ENCODE measurements at regions not wholly inside any gene's neighbourhood (a gene's known extent, or its start where the extent isn't known, plus 50 kb on each side); places are given as distances from the start of the nearest gene placed in this dataset.
"Not testable (repeated sequence)": the region's sequence is repeated elsewhere in the genome, so short reads cannot be mapped to it uniquely, and the experiment has no call there.

- Mint-ChIP-seq H3K9me3 (no peaks in the 10 kb centered on the region), H3K27ac (peak overlapping the region in 2 of 6 donors; percentile 34 to 63), H3K27me3 (ENCODE audit: low read depth in 3 of 3) (no peaks in the 10 kb centered on the region), H3K4me1 (peaks cover 37 to 47% of the 10 kb centered on the region in 2 donors), H3K4me3 (peak overlapping the region in 2 of 5 donors; percentile 79 to 83), H3K36me3 (no peaks in the 10 kb centered on the region)
- DNase-seq, result no peak
These were observed 120.0 kb upstream of the STK17B start for GRCh38 chr2:196291426-196291825.

GRCh38 chr2:196291873-196292800 lies 120.8 kb upstream of the STK17B start:
- Mint-ChIP-seq H3K4me1 (peaks cover 37 to 43% of the 10 kb centered on the region in 2 donors), H3K4me3 (peak overlapping the region; percentile 68 to 83 (median 79)), H3K27me3 (ENCODE audit: low read depth in 3 of 3) (no peaks in the 10 kb centered on the region), H3K9me3 (no peaks in the 10 kb centered on the region), H3K27ac (peak overlapping the region; percentile 63 to 78 (median 71)), H3K36me3 (no peaks in the 10 kb centered on the region)
- peak; percentile 51 to 59 (median 57) for DNase-seq

GRCh38 chr2:196293751-196294515 lies 122.6 kb upstream of the STK17B start:
- Mint-ChIP-seq H3K27ac (no peak overlapping the region), H3K27me3 (ENCODE audit: low read depth in 3 of 3) (no peaks in the 10 kb centered on the region), H3K9me3 (no peaks in the 10 kb centered on the region), H3K4me1 (peaks cover 27% of the 10 kb centered on the region in 2 donors), H3K36me3 (no peaks in the 10 kb centered on the region), H3K4me3 (peak overlapping the region in 1 of 5 donors; percentile 4)
- no peak for DNase-seq

- peaks cover 23% of the 10 kb centered on the region in 2 donors for H3K4me1 Mint-ChIP-seq
- H3K9me3 Mint-ChIP-seq, result no peaks in the 10 kb centered on the region
- H3K27ac Mint-ChIP-seq, result no peak overlapping the region
- H3K27me3 Mint-ChIP-seq (ENCODE audit: low read depth in 3 of 3), result no peaks in the 10 kb centered on the region
- no peak overlapping the region for H3K4me3 Mint-ChIP-seq
- no peak for DNase-seq
- no peaks in the 10 kb centered on the region for H3K36me3 Mint-ChIP-seq
These were observed 123.1 kb upstream of the STK17B start for GRCh38 chr2:196294516-196294909.

GRCh38 chr2:196295005-196295404 lies 123.6 kb upstream of the STK17B start:
- no peaks in the 10 kb centered on the region for H3K27me3 Mint-ChIP-seq (ENCODE audit: low read depth in 3 of 3)
- H3K27ac Mint-ChIP-seq, result no peak overlapping the region
- no peak overlapping the region for H3K4me3 Mint-ChIP-seq
- H3K9me3 Mint-ChIP-seq, result no peaks in the 10 kb centered on the region
- H3K36me3 Mint-ChIP-seq, result no peaks in the 10 kb centered on the region
- DNase-seq, result no peak
- peaks cover 23% of the 10 kb centered on the region in 2 donors for H3K4me1 Mint-ChIP-seq

- not testable (repeated sequence) for H3K9me3 Mint-ChIP-seq; H3K27me3 Mint-ChIP-seq (ENCODE audit: low read depth in 3 of 3); H3K4me1 Mint-ChIP-seq; H3K27ac Mint-ChIP-seq; H3K36me3 Mint-ChIP-seq; H3K4me3 Mint-ChIP-seq
- DNase-seq, result peak in 1 of 3 donors; percentile 16
These were observed 126.8 kb upstream of the STK17B start for GRCh38 chr2:196298106-196298723.

- no peaks in the 10 kb centered on the region for H3K36me3 Mint-ChIP-seq
- H3K27ac Mint-ChIP-seq, result no peak overlapping the region
- no peaks in the 10 kb centered on the region for H3K9me3 Mint-ChIP-seq
- no peak overlapping the region for H3K4me3 Mint-ChIP-seq
- H3K27me3 Mint-ChIP-seq (ENCODE audit: low read depth in 3 of 3), result peaks cover 0 to 2% (median 1%) of the 10 kb centered on the region in 3 donors
- no peak for DNase-seq
- H3K4me1 Mint-ChIP-seq, result no peaks in the 10 kb centered on the region
These were observed 136.5 kb upstream of the STK17B start for GRCh38 chr2:196307775-196308305.

GRCh38 chr2:196309691-196310090 lies 138.3 kb upstream of the STK17B start:
- Mint-ChIP-seq H3K27me3 (ENCODE audit: low read depth in 3 of 3) (peaks cover 0 to 2% (median 1%) of the 10 kb centered on the region in 3 donors), H3K4me3 (no peak overlapping the region), H3K4me1 (no peaks in the 10 kb centered on the region), H3K36me3 (no peaks in the 10 kb centered on the region), H3K27ac (no peak overlapping the region), H3K9me3 (no peaks in the 10 kb centered on the region)
- DNase-seq, result no peak

GRCh38 chr2:196314157-196314556 lies 142.8 kb upstream of the STK17B start:
- H3K36me3 Mint-ChIP-seq, result no peaks in the 10 kb centered on the region
- H3K27ac Mint-ChIP-seq, result no peak overlapping the region
- DNase-seq, result no peak
- peaks cover 0 to 2% (median 1%) of the 10 kb centered on the region in 3 donors for H3K27me3 Mint-ChIP-seq (ENCODE audit: low read depth in 3 of 3)
- no peaks in the 10 kb centered on the region for H3K4me1 Mint-ChIP-seq
- no peak overlapping the region for H3K4me3 Mint-ChIP-seq
- H3K9me3 Mint-ChIP-seq, result no peaks in the 10 kb centered on the region

- DNase-seq, result no peak
- Mint-ChIP-seq H3K9me3 (no peaks in the 10 kb centered on the region), H3K4me1 (no peaks in the 10 kb centered on the region), H3K36me3 (no peaks in the 10 kb centered on the region), H3K27me3 (ENCODE audit: low read depth in 3 of 3) (peaks cover 0 to 3% (median 0%) of the 10 kb centered on the region in 3 donors), H3K4me3 (no peak overlapping the region), H3K27ac (no peak overlapping the region)
These were observed 143.4 kb upstream of the STK17B start for GRCh38 chr2:196314780-196315179.

- DNase-seq, result no peak
- no peaks in the 10 kb centered on the region for H3K36me3 Mint-ChIP-seq
- peaks cover 0 to 3% (median 0%) of the 10 kb centered on the region in 3 donors for H3K27me3 Mint-ChIP-seq (ENCODE audit: low read depth in 3 of 3)
- H3K4me1 Mint-ChIP-seq, result no peaks in the 10 kb centered on the region
- H3K27ac Mint-ChIP-seq, result no peak overlapping the region
- no peak overlapping the region for H3K4me3 Mint-ChIP-seq
- no peaks in the 10 kb centered on the region for H3K9me3 Mint-ChIP-seq
These were observed 144.1 kb upstream of the STK17B start for GRCh38 chr2:196315388-196316049.

- Mint-ChIP-seq H3K27me3 (ENCODE audit: low read depth in 3 of 3) (peaks cover 0 to 3% (median 0%) of the 10 kb centered on the region in 3 donors), H3K9me3 (no peaks in the 10 kb centered on the region), H3K36me3 (no peaks in the 10 kb centered on the region), H3K27ac (no peak overlapping the region), H3K4me1 (no peaks in the 10 kb centered on the region), H3K4me3 (no peak overlapping the region)
- DNase-seq, result no peak
These were observed 144.7 kb upstream of the STK17B start for GRCh38 chr2:196316050-196316430.

Measured in immature natural killer cell (primary cell).